ENCODE measurements at regions not wholly inside any gene's neighbourhood (a gene's known extent, or its start where the extent isn't known, plus 50 kb on each side); places are given as distances from the start of the nearest gene placed in this dataset.

DNA sequence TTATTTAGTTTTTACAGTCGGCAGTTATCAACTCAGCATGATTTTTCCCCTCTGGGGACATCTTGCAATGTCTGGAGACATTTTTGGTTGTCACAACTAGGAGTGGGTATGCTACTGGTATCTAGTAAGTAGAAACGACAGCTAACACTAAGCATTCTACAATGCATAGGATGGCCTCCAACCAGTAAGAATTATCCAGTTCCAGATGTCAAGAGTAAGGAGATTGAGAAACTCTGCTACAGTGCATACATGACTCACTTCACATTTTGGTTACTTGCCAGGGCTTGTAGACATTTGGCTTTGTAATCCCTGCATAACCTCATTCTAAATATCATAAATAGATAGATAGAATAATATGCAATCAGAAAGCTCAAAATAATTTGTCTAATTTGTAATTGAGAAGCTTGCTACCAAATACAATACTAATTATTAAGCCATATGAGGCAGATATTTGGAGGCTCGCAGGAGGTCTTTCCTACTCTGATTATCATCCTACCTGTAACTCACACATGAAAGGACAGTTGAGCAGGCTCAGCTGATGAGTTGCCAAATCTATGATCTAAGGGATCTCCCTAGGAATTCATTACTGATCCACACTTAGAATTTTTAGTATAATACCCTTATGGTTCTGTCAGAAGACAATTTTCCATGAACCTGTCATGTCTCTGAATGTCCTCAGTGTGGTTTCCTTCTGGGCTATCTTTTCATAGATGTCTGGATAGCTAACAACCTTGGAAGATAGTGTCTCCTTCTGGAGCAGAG is 346.9 kb upstream of the TLE4 start:
- no peak for TF ChIP-seq GATA2 (IDR thresholded peaks at IDR 0.05; ENCODE audit: low read depth, low read length)
- no peak for TF ChIP-seq GATA3 (IDR thresholded peaks at IDR 0.05; ENCODE audit: low read depth, low read length)

DNA sequence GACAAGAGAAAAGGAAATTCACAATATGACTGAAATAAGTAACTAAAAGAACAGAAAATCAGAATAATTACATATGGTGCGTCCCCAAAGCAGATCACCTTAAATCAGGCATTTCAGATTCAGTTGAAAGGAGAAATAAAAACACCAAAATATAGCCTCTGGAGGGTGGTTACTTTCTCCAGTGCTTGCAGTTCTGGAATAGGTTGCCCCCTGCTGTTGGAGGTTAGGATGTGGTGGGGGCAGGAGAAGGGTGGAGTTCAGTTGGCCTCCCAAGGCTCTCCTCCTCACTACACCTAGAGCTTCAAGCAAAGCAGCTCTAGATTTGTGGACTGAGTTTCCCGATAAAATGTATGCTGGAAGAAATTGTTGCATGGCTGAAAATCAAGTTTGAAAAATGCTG is 338.2 kb upstream of the TLE4 start:
- TF ChIP-seq GATA2 (IDR thresholded peaks at IDR 0.05; ENCODE audit: low read depth, low read length) (no peak), GATA3 (IDR thresholded peaks at IDR 0.05; ENCODE audit: low read depth, low read length) (no peak)

DNA sequence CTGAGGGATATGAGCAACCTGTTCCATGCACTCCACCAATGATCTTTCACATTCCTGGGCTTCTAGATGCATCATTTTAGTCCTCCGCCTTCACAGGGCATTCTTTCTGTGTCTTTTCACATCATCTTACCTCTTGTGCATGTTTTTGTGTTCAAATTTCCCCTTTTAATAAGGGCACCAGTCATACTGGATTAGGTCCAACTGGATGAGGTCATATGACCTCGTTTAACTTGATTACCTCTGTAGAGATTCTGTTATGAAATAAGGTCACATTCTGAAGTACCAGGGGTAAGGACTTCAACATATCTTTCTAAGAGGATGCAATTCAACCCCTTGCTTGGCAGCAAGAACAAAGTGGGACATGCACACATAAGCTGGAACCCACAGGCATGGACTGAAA is 335.3 kb upstream of the TLE4 start:
- TF ChIP-seq GATA2 (IDR thresholded peaks at IDR 0.05; ENCODE audit: low read depth, low read length), result no peak
- TF ChIP-seq GATA3 (IDR thresholded peaks at IDR 0.05; ENCODE audit: low read depth, low read length), result no peak

DNA sequence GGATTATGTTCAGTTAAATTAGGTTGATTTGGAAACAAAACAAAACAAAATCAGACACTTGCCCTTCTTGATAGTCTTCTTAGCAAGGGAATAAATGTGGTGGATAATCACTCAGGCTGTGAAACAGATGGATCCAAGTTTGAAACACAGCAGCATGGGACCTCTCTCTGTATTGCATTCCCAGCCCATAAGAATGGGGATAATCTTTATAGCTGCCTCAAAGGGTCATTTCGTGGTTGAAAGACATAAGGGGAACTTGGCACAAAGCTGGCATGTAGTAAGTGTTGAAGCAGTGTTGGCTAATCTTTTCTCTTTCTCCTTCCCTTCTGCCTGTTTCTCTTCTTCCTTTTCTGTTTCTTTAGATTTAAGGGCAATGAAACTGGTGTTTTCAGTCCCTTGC is 333.9 kb upstream of the TLE4 start:
- TF ChIP-seq GATA3 (IDR thresholded peaks at IDR 0.05; ENCODE audit: low read depth, low read length) (no peak), GATA2 (IDR thresholded peaks at IDR 0.05; ENCODE audit: low read depth, low read length) (no peak)

DNA sequence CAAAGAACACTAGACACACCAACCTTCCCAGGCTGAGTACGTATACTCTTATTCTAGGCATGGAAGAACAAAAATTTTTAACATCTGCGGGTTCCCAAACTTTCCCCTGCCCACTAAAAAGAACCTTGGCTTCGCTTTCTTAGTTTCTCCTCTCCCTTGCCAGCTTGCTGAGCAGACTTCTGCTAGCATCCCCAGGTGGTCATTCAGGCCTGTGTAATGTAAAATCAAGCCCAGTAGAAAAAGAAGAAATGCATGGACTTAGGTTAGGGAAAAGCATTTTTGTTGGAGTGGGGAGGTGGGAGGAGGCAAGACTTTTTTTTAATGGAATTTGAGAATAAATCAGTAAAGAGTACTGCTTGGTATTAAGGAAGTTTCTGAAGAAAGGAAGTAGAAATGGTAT is 331.0 kb upstream of the TLE4 start:
- no peak for TF ChIP-seq GATA2 (IDR thresholded peaks at IDR 0.05; ENCODE audit: low read depth, low read length)
- no peak for TF ChIP-seq GATA3 (IDR thresholded peaks at IDR 0.05; ENCODE audit: low read depth, low read length)

DNA sequence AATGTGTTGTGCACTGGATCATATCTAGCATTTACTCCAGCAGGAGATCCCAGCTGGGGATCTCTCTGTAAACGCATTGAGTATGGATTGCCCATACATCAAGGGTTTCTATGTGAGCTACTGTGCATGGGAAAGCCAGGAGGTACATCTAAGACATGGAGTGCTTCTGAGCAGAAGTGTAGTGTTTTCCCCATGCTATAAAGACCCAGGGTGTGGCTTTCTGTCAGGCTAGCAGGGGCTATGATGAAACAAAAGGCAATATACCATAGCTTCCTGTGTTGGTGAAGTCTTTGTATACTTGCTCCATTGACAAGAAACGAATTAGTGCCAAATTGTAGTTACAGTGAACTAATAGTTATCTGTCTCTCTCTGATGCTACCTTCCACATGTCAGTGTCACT is 329.3 kb upstream of the TLE4 start:
- TF ChIP-seq GATA3 (IDR thresholded peaks at IDR 0.05; ENCODE audit: low read depth, low read length) (no peak), GATA2 (IDR thresholded peaks at IDR 0.05; ENCODE audit: low read depth, low read length) (no peak)

DNA sequence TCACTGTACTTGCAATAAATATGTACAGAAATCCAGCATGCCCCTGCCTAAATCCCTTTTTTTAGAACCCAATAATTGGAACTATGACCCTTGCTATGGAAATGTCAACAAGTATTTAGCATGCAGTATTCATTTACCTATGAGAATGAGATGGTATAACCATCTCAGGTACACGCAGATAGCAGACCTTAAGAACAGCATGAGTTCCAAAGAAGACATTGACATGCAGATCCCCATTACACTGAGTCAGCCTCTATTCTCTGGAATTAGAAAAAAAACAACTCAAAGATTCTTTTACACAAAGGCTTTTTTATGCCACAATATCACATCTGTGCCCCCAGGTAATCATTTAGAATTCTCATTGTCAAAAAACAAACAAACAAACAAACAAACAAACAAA is 325.6 kb upstream of the TLE4 start:
- TF ChIP-seq GATA3 (IDR thresholded peaks at IDR 0.05; ENCODE audit: low read depth, low read length), result no peak
- no peak for TF ChIP-seq GATA2 (IDR thresholded peaks at IDR 0.05; ENCODE audit: low read depth, low read length)

DNA sequence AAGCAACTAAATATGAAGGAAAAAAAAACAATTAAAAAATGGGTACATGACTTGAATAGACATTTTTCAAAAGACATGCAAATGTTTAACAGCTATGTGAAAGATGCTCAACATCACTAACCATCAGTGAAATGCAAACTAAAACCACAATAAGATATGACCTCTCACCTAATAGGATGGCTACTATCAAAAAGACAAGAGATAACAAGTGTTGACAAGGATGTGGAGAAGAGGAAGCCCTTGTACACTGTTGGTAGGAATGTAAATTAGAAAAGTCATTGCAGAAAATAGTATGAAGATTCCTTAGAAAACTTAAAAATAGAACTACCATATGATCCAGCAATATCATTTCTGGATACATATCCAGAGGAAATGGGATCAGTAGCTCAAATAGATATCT is 324.7 kb upstream of the TLE4 start:
- no peak for TF ChIP-seq GATA3 (IDR thresholded peaks at IDR 0.05; ENCODE audit: low read depth, low read length)
- TF ChIP-seq GATA2 (IDR thresholded peaks at IDR 0.05; ENCODE audit: low read depth, low read length), result no peak

DNA sequence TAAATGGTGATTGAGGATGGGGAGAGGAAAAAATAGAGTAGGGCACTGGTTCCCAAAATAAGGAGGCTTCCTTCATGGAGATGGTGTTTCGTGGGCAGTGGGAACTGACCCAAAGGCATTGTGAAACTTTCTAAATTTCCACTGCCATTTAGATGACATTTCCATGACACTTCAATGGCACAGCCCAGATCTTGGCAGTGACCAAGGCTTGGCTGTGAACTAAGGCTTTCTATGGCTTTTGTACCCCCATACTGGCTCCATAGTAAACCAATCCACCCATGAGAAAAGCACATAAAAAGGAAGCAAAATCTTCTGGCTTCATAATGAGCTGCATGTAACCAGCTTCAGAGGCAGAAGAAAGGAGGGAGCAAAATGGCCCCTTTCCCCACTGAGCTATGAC is 321.0 kb upstream of the TLE4 start:
- TF ChIP-seq GATA2 (IDR thresholded peaks at IDR 0.05; ENCODE audit: low read depth, low read length) (no peak), GATA3 (IDR thresholded peaks at IDR 0.05; ENCODE audit: low read depth, low read length) (no peak)

DNA sequence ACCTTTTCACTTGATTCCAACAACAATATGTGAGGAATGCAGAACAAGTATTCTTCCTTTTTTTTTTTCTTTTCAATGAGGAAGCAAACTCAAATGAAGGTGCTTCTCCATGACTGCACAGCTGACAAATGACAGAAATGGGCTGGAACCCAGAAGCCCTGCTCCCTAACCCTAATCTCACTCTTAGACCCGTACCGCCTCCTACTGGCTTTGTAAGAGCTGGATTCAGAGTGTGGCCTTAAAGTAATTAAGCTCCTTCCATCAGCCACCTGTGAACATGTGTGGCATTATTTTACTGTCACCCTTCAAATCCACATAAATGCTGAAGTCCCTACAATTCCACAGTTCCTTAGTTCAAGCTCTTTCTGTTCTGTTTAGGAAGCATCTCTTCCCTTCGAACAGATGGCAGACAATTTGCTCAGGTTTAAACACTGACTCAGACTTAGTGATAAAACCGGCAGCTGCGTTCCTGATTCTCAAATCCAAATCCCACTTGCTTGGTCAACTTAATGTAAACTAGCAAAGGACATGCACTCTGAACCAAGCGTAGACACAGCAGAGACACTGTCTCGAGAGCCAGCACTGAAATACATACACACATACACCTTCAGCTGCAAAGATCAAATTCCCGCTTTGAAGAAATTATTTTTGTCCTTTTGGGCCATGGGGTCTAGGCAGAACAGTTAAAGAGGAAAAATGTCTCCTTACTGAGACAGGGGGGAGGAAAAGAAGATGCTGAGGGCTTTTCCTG is 316.7 kb upstream of the TLE4 start:
- TF ChIP-seq GATA2 (IDR thresholded peaks at IDR 0.05; ENCODE audit: low read depth, low read length) (no peak), GATA3 (IDR thresholded peaks at IDR 0.05; ENCODE audit: low read depth, low read length) (no peak)

DNA sequence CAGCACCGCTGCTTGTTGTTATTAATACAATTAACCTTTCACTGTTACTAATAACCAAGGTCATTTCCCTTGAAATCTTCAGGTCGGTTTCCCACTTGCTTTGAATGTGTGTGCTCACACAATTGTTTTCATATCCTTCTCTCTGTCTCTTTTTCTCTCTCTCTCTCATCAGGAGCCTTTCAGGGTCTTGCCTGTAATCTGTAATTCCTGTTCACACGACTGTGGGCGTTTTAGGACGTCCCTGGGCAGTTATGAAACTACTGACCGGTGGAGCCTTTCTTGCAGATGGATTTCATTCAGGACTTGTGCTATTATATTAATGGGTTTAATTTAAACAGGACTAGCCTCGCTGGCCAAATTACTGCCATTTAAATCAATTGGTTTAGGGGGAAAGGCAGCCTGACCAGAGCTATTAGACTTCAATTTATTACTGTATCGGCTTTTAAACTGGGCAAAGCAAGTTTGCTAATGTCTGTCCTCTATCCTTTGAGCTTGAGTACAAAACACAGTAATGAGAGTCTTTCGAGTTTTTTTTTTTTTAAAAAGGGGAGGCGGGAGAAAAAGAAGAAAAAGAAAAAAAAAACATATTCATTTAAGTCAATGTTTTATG is 316.0 kb upstream of the TLE4 start:
- TF ChIP-seq GATA2 (IDR thresholded peaks at IDR 0.05; ENCODE audit: low read depth, low read length) (no peak), GATA3 (IDR thresholded peaks at IDR 0.05; ENCODE audit: low read depth, low read length) (no peak)

DNA sequence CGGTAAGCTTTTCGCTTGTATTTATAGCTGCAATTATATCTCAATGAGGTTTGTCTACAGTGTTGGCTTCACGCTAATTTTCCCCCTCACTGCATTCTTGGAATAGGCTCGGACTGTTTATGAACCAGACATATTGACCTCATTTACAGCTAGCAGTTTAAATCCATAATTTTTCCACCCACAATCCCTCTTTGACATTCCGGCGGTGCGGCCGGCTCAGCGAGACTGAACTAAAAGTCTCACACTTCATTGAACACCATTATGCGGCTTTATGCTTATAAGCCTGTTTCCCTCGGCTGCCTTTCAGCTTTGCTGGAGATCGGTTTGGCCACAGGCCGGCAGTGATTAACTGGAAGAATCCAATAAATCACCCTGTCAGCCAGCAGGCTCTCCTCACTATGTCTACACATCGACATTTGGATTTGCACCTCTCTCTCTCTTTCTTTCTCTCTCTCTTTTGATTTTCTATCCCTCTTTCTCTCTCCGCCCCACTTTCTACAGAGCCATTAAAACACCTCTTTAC is 315.0 kb upstream of the TLE4 start:
- TF ChIP-seq GATA2 (IDR thresholded peaks at IDR 0.05; ENCODE audit: low read depth, low read length) (no peak), GATA3 (IDR thresholded peaks at IDR 0.05; ENCODE audit: low read depth, low read length) (no peak)

DNA sequence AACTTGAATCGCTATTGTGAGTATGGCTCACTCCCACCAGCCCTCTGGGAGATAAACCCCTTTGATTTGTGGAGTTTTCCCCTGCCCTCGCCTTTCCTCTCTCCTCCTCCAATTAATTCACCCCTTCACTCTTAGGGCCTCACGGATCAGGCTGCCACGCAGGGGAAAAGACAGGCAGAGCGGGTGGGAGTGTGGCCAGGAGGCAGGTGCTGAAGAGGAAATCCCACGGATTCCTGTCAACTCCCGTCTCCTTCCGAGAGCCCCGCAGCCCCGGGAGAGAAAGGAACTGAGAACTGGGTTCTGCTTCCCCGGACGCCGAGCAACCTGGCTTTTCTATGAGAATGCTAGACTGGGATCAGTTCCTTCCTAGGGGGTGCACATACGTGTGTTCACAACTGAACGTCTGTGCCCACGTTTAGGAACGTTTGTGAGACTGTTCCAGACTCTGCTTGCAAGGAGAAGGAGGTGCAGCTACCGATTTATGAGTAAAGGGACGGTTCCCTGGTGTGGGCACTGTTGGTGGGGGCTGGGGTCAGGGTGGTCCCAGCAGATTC is 314.5 kb upstream of the TLE4 start:
- no peak for TF ChIP-seq GATA3 (IDR thresholded peaks at IDR 0.05; ENCODE audit: low read depth, low read length)
- TF ChIP-seq GATA2 (IDR thresholded peaks at IDR 0.05; ENCODE audit: low read depth, low read length), result no peak

DNA sequence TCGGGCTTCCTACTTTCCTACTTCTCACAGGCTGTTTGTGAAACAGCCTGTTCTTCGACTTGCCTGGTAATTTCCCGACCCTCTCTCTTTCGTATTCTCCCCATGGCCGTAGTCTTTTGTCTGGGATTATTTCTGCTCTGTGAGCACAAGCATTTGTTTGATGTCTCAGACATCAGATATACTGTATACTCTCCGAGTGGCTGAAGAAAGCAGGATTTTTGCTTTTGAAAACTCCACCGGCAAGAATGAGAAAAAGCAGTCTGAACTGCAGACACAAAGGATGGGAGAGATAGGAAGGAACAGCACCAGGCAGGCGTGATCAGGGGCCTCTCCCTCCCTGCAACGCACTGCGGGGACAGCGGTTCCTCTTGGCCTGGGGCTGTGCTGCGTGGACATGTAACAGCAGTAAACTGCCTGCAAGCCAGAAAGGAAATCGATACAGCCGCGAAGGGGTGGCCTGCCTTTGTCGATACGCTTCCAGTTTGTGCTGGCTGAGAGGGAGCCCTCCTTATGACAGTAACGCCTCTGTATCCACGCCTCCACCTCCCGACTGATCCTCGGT is 313.9 kb upstream of the TLE4 start:
- no peak for TF ChIP-seq GATA2 (IDR thresholded peaks at IDR 0.05; ENCODE audit: low read depth, low read length)
- no peak for TF ChIP-seq GATA3 (IDR thresholded peaks at IDR 0.05; ENCODE audit: low read depth, low read length)

All from SH-SY5Y (cell line).